SK-N-MC (cell line): ENCODE measurements at regions not wholly inside any gene's neighbourhood (a gene's known extent, or its start where the extent isn't known, plus 50 kb on each side); places are given as distances from the start of the nearest gene placed in this dataset.

Experiments
- EZH2 ChIP-seq: fragments of 200-600 bp; sonication (generic); IDR thresholded peaks from one replicate; pipeline ENCODE4 v1.6.1; 2017; ENCODE audit warnings: antibody characterized with exemption
- POLR2AphosphoS5 ChIP-seq: IDR thresholded peaks from 2 replicates; pipeline ENCODE4 v1.6.1; 2012; ENCODE audit warnings: mild to moderate bottlenecking, low read depth, low read length, borderline replicate concordance

GRCh38 chr2:16060936-16061338, 120.6 kb downstream of the MYCN start:
- TF ChIP-seq POLR2AphosphoS5 (no peak), EZH2 (no peak)
